K562 (cell line): ENCODE measurements at regions not wholly inside any gene's neighbourhood (a gene's known extent, or its start where the extent isn't known, plus 50 kb on each side); places are given as distances from the start of the nearest gene placed in this dataset.

Experiments
- ATAC-seq: fragments of 200-7000 bp; cut with Tn5 transposase; 3 replicates; pipeline ENCODE4 v1.9.1; 2020; ENCODE audit warnings: moderate library complexity
- BruUV-seq: library from RNA; stranded (reverse); fragments of 400-500 nt; replicated peaks from 2 replicates; lab custom pipeline; 2021; lab: Mats Ljungman, UMichigan
- CTCF ChIA-PET: fragments of 300-600 bp; formaldehyde crosslinking; extraction: SDS; loops from one replicate; lab custom pipeline; 2021; ENCODE audit warnings: low intra/inter-chr PET ratio; lab: Yijun Ruan, JAX
- POLR2A ChIA-PET: fragments of 300-600, 350-650 bp; sonication (Branson Sonifier 250); formaldehyde crosslinking; extraction: SDS; loops from one replicate; lab custom pipeline; 2021; ENCODE audit warnings: antibody characterized with exemption, inconsistent platforms; lab: Yijun Ruan, JAX
- DNase-seq, 4 experiments: peaks; one replicate each; pipeline versions ENCODE4 v3.0.0 to v3.0.0-alpha.2; 2011 to 2018; ENCODE audit warnings: low spot score in 3 of 4, mixed read lengths in 3 of 4; ENCODE audit errors: extremely low read depth in 1 of 4
- FAIRE-seq: peaks from 2 replicates; lab custom pipeline; 2011; peaks lifted over from hg19 to GRCh38; lab: Jason Lieb, UNC
- H2AFZ ChIP-seq: 2 replicates; pipeline ENCODE4 v1.6.0; 2011; ENCODE audit warnings: low read depth, low read length, control low read depth, inconsistent platforms
- H3K27ac ChIP-seq: fragments of 200-600 bp; 3 replicates; pipeline ENCODE4 v1.8.0; 2011; ENCODE audit warnings: low read depth, mild to moderate bottlenecking, control low read depth, inconsistent platforms, low read length, moderate library complexity, mixed read lengths; ENCODE audit errors: extremely low read depth
- H3K27me3 ChIP-seq, 2 experiments: fragments of 300-600 bp in 1 of 2; 2 replicates in 1 of 2; 3 replicates in 1 of 2; pipeline versions ENCODE4 v1.6.0 to v1.8.0; 2011; ENCODE audit warnings: inconsistent platforms in 2 of 2, low read length in 2 of 2, mild to moderate bottlenecking in 1 of 2, mixed read lengths in 1 of 2, moderate library complexity in 1 of 2; ENCODE audit not compliant: control insufficient read depth in 2 of 2, insufficient read depth in 2 of 2
- H3K36me3 ChIP-seq: fragments of 300-600 bp; 3 replicates; pipeline ENCODE4 v1.8.0; 2011; ENCODE audit warnings: mild to moderate bottlenecking, low read length, inconsistent platforms; ENCODE audit not compliant: control insufficient read depth, insufficient read depth
- H3K4me1 ChIP-seq, 2 experiments: fragments of 200-600 bp in 1 of 2; replicated peaks in 1 of 2; 2 replicates in 1 of 2; 3 replicates in 1 of 2; pipeline versions ENCODE4 v1.5.1 to v1.8.0; 2011; ENCODE audit warnings: inconsistent platforms in 2 of 2, low read length in 2 of 2, mild to moderate bottlenecking in 1 of 2, mixed read lengths in 1 of 2, moderate library complexity in 1 of 2; ENCODE audit not compliant: control insufficient read depth in 2 of 2, insufficient read depth in 2 of 2
- H3K4me2 ChIP-seq: 2 replicates; pipeline ENCODE4 v1.6.1; 2011; ENCODE audit warnings: low read length, control low read depth, inconsistent platforms, mixed read lengths; ENCODE audit not compliant: insufficient read depth
- H3K4me3 ChIP-seq: fragments of 200-600 bp; sonication (generic), shearing (Covaris generic); 2 replicates; pipeline ENCODE4 v1.5.1; 2016; ENCODE audit warnings: control low read depth, inconsistent platforms
- H3K79me2 ChIP-seq: fragments of 200-600 bp; 3 replicates; pipeline ENCODE4 v1.8.0; 2011; ENCODE audit warnings: low read length, inconsistent platforms; ENCODE audit not compliant: control insufficient read depth, insufficient read depth
- H3K9ac ChIP-seq, 2 experiments: 2 replicates each; pipeline versions ENCODE4 v1.6.0 to v1.6.1; 2011; ENCODE audit warnings: low read depth in 2 of 2, low read length in 2 of 2, control low read depth in 1 of 2, inconsistent platforms in 1 of 2, mild to moderate bottlenecking in 1 of 2, mixed read lengths in 1 of 2; ENCODE audit not compliant: insufficient read depth in 1 of 2
- H3K9me1 ChIP-seq: one replicate; pipeline ENCODE4 v1.6.0; 2011; ENCODE audit warnings: inconsistent platforms, mild to moderate bottlenecking, low read length, moderate library complexity; ENCODE audit not compliant: control insufficient read depth, insufficient read depth
- H3K9me3 ChIP-seq: replicated peaks from 2 replicates; pipeline ENCODE4 v1.5.1; 2011; ENCODE audit warnings: low read depth, low read length, inconsistent platforms; ENCODE audit not compliant: control insufficient read depth, insufficient read depth
- H4K20me1 ChIP-seq: replicated peaks from 2 replicates; pipeline ENCODE4 v1.6.1; 2011; ENCODE audit warnings: low read length, inconsistent platforms, mixed read lengths; ENCODE audit not compliant: control insufficient read depth, insufficient read depth
- CBX3 ChIP-seq, 2 experiments: IDR thresholded peaks; 1 replicate in 1 of 2; 2 replicates in 1 of 2; pipeline ENCODE4 v1.6.1; 2012; ENCODE audit warnings: inconsistent platforms in 2 of 2, low read length in 2 of 2, borderline replicate concordance in 1 of 2, control low read depth in 1 of 2
- COPS2 ChIP-seq: fragments of 450-650 bp; conservative IDR thresholded peaks from 2 replicates; pipeline ENCODE4 v1.6.1; 2016; ENCODE audit warnings: mild to moderate bottlenecking, moderate library complexity
- ESRRA ChIP-seq: fragments of 450-650 bp; IDR thresholded peaks from 2 replicates; pipeline ENCODE4 v1.6.1; 2014; ENCODE audit warnings: low read depth, mild to moderate bottlenecking, moderate library complexity, borderline replicate concordance
- GABPA ChIP-seq: fragments of 200-800 bp; sonication (Bioruptor generic); conservative IDR thresholded peaks from 2 replicates; pipeline ENCODE4 v1.6.1; 2016; ENCODE audit warnings: low read depth, missing genetic modification characterization, missing compliant biosample characterization
- HCFC1 ChIP-seq: IDR thresholded peaks from 2 replicates; pipeline ENCODE4 v1.6.1; 2012; ENCODE audit warnings: low read depth, low read length, improper control_type of control experiment
- KDM4B ChIP-seq, 2 experiments: fragments of 450-650 bp in 1 of 2; sonication (generic) in 1 of 2; IDR thresholded peaks; 2 replicates each; pipeline ENCODE4 v1.6.1; 2016 to 2017; ENCODE audit warnings: borderline replicate concordance in 2 of 2, antibody characterized with exemption in 1 of 2, low read depth in 1 of 2, mild to moderate bottlenecking in 1 of 2
- NFATC3 ChIP-seq: fragments of 450-650 bp; IDR thresholded peaks from 2 replicates; pipeline ENCODE4 v1.6.1; 2017; ENCODE audit warnings: mild to moderate bottlenecking
- STAT5B ChIP-seq: fragments of 250-450 bp; sonication (Bioruptor Pico); IDR thresholded peaks from 2 replicates; pipeline ENCODE4 v1.8.0; 2021; ENCODE audit warnings: mild to moderate bottlenecking, inconsistent platforms
- ZBTB40 ChIP-seq, 2 experiments: fragments of 450-650 bp in 1 of 2; sonication (generic) in 1 of 2; formaldehyde crosslinking in 1 of 2; IDR thresholded peaks; 2 replicates each; pipeline versions ENCODE4 v1.7.1 to v1.9.0; 2016 to 2022; ENCODE audit warnings: inconsistent platforms in 1 of 2, mild to moderate bottlenecking in 1 of 2, missing genetic modification reagents in 1 of 2
- ZNF444 ChIP-seq: fragments of 250-450 bp; sonication (Bioruptor Pico); IDR thresholded peaks from 2 replicates; pipeline ENCODE4 v1.4.0; 2020; ENCODE audit warnings: mild to moderate bottlenecking, moderate library complexity
- WGBS: fragments of 100-300 bp; shearing (Covaris generic); methylation state at CpG from one replicate; pipeline ENCODE4 v1.1.6; 2016; ENCODE audit warnings: low coverage, mixed read lengths; ENCODE audit not compliant: insufficient coverage; ENCODE audit errors: missing lambda C conversion rate; 5-methylcytosine and 5-hydroxymethylcytosine counted together
- in situ Hi-C: fragments of 300-500 bp; cut with MboI; formaldehyde crosslinking; loops from 4 replicates; pipeline ENCODE4 v1.15.0; 2018; ENCODE audit warnings: inconsistent platforms, mixed read lengths
- intact Hi-C: fragments of 100-400 bp; cut with micrococcal nuclease; formaldehyde crosslinking; loops from 2 replicates; pipeline ENCODE4 v1.14.2; 2022
- TF ChIP-seq, protein P1 (sequence below): fragments of 250-450 bp; sonication (Bioruptor Pico); IDR thresholded peaks from 2 replicates; pipeline ENCODE4 v1.5.0; 2021; ENCODE audit warnings: mild to moderate bottlenecking, borderline replicate concordance

DNA sequence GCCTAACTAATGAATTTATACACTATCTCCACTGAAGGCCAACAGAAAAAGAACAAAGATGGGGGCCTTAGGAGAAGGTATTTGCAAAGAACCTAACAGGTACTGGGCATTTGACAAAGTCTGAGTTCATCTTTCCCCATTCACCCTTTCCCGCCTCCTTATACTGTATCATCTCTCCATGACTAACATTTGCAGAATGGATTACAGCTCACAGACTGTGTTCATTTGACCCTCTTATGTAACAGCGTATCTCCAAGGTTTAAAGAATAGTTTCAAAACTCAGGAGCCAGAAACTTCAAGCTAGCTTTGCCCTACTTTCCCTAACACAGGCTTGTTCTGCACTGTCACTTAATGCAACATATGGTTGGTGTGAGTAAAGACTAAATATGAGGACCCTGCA is 238.7 kb upstream of the CELF2 start:
- in situ Hi-C loops: no loop called here
- Histone ChIP-seq H3K79me2 (no peaks in the 10 kb centered on the region), H3K9me3 (no peaks in the 10 kb centered on the region), H3K4me1 (no peaks in the 10 kb centered on the region), H3K36me3 (no peaks in the 10 kb centered on the region), H4K20me1 (no peaks in the 10 kb centered on the region), H3K4me2 (no peak overlapping the region), H3K4me3 (no peak overlapping the region), H3K27ac (no peak overlapping the region), H3K9me1 (no peaks in the 10 kb centered on the region), H2AFZ (no peak overlapping the region), H3K27me3 (no peaks in the 10 kb centered on the region), H3K9ac (no peak overlapping the region)
- FAIRE-seq (no peak), ATAC-seq (no peak), DNase-seq (no peak)
- 3% methylated on average over 2 of the region's 2 CpGs for WGBS
- ChIA-PET POLR2A (no interaction called here), CTCF (no interaction called here)
- no TSS peak for BruUV-seq
- intact Hi-C loops: no loop called here
- TF ChIP-seq HCFC1 (no peak), ZNF444 (CRISPR knock-in tag) (no peak), ESRRA (no peak), COPS2 (no peak), STAT5B (CRISPR knock-in tag) (no peak), CBX3 (IDR thresholded peaks at IDR 0.05; ENCODE audit: borderline replicate concordance in 1 of 2, low read length in 2 of 2) (no peak), NFATC3 (no peak), GABPA (no peak), ZBTB40 (IDR thresholded peaks at IDR 0.05) (no peak), ZBTB40 (CRISPR knock-in tag; IDR thresholded peaks at IDR 0.05) (no peak), KDM4B (IDR thresholded peaks at IDR 0.05; ENCODE audit: borderline replicate concordance in 2 of 2, low read depth in 1 of 2) (no peak)
- TF ChIP-seq, protein P1, sequence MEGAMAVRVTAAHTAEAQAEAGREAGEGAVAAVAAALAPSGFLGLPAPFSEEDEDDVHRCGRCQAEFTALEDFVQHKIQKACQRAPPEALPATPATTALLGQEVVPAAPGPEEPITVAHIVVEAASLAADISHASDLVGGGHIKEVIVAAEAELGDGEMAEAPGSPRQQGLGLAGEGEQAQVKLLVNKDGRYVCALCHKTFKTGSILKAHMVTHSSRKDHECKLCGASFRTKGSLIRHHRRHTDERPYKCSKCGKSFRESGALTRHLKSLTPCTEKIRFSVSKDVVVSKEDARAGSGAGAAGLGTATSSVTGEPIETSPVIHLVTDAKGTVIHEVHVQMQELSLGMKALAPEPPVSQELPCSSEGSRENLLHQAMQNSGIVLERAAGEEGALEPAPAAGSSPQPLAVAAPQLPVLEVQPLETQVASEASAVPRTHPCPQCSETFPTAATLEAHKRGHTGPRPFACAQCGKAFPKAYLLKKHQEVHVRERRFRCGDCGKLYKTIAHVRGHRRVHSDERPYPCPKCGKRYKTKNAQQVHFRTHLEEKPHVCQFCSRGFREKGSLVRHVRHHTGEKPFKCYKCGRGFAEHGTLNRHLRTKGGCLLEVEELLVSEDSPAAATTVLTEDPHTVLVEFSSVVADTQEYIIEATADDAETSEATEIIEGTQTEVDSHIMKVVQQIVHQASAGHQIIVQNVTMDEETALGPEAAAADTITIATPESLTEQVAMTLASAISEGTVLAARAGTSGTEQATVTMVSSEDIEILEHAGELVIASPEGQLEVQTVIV (CRISPR knock-in tag): no peak
